Fibroblast of skin of back (primary cell): ENCODE measurements at regions not wholly inside any gene's neighbourhood (a gene's known extent, or its start where the extent isn't known, plus 50 kb on each side); places are given as distances from the start of the nearest gene placed in this dataset.

Experiments
- DNase-seq: peaks from one replicate; pipeline ENCODE4 v3.0.0-alpha.2; 2013

DNA sequence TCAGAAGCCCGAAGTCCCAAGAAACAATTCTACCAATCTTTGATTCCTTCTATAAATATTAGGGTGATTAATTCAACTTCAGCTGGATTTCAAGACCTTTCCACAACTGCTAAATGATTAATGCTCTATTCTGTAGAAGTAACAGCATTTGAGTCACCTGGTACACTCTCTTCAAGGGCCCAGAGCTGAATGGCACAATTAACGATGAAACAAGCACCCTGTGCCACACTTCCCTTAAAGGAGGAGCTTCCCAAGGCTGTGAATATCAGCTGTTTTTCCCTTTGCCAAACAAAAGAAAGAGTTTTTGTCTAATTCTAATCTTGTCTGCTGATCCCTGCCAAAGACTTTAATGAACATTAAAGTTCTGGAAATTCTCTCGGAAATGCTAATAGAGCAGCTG lies 56.0 kb downstream of the BOD1L2 start:
- DNase-seq, result no peak

GRCh38 chr18:57205641-57206040 lies 58.8 kb downstream of the BOD1L2 start:
- no peak for DNase-seq

- DNase-seq, result no peak
Measured at GRCh38 chr18:57207124-57207916, 60.4 kb downstream of the BOD1L2 start.

DNA sequence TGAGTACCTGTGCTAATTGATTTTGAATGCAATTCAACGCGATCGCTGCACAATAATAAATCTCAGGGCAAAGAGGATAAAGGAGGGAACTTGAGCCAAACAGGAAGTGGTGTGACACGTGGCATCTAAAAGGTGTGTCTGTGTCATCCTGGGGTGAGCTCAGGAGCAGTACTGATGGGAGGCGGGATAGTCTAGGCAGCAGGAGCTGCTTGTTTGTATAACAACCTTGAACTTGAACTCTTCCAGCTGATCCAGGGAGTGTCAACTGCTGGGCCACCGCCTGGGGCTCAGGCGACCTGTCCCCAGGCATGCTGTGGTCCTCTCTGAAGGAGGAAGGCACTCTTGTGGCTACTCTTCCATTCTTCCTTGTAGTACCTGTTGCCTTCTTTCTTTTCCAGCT lies 61.2 kb downstream of the BOD1L2 start:
- no peak for DNase-seq

DNA sequence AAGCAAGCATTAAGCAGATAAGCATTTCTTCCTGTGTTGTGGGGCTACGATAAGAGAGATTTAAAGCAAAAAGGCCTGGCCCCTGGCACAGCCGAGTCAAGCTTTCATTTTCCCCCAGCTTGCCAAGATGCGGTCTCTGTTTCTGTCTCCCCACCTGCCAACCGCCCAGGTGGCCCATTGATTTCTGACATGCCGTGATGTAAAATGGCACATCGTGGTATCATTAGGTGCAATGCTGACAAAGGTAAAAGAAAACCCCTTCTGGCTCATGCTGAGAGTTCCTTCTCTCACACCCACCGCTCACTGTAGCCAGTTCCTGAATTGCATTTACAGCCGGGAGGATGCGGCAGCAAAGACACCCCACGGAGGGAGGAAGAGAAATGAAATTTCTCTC lies 62.8 kb downstream of the BOD1L2 start:
- no peak for DNase-seq

DNA sequence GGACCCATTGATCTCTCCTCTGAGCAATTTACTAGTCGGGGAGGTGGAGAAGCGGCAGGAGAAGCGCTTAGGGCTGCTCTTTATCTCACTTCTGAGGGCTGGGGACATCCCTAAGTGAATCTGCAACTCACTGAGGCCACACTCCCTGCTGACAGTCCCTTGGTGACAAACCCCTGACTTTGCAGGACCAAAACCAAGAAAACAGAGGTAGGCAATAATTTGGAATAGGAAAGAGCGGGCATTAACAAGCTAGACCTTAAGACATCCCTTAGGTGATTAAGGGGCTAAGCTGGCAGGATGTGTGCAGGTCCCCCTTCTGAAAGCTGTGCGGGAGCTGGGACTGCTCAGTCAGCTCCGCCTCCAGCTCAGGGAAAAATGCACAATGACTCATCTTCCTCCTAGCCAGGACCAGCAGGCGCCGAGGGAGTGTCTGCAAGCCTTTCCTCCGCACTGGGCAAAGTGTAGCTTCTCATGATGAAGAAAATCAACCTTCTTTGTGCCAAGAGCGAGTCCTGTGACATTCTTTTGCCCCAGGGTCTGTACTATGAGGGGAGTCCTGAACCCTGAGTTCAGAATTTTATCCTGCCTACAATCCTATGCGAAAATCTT lies 63.3 kb downstream of the BOD1L2 start:
- peak; percentile 75 for DNase-seq

- DNase-seq, result no peak
Measured at GRCh38 chr18:57210716-57211411, 64.0 kb downstream of the BOD1L2 start.

- no peak for DNase-seq
Measured at GRCh38 chr18:57211412-57211750, 64.5 kb downstream of the BOD1L2 start.

DNA sequence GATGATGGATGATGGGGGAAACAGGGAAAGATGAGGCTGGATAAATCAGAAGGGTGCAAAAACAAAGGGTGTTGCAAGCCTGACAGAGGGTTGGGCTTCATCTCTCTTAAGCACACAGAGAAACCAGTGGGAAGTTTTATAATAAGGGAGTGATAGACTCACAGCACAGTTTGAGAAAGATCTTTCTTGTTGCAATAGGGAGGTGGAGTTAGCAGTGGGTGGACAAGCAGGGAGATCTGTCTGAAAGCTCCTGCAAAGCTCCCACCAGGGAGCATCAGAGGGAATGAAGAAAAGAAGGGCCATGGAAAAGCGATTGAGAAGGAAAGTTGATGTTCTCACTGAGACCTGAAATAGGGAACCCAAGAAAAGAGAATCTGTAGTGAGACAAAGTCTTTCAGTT lies 64.9 kb downstream of the BOD1L2 start:
- no peak for DNase-seq

DNA sequence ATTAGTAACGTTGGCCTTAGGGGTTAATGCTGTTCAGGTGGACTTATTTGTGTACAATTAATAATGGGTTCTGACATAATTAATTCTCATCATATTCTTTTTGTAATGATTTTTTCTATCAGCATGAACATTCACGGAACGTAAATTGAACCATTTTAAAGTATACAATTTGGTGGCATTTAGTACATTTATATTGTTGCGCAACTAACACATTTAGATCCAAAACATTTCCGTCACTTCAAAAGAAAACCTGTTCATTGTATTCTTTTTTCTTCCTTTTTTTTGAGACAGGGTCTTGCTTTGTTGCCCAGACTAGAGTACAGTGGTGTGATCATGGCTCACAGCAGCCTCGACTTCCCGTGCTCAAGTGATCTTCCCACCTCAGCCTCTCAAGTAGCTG lies 65.8 kb downstream of the BOD1L2 start:
- DNase-seq, result no peak

- DNase-seq, result no peak
Measured at GRCh38 chr18:57214976-57215375, 68.1 kb downstream of the BOD1L2 start.

DNA sequence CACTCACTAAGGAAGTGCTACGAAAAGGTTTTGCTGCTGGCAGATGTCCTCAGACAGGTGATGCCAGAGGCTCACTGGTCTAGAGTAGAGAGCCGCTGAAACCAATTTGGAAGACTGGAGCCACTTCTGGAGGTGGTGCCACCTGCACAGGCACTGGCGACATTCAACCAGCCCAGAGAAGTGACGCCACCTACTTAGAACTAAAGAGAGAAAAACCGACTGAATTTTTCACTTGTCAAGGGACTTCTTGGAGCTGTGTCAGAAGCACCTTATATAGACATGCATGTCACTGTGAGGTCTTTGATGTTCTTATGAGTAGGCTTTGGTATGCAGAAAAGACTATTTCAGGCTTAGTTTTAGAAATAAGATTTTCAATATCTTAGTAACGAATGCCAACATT lies 71.4 kb downstream of the BOD1L2 start:
- no peak for DNase-seq

- no peak for DNase-seq
Measured at GRCh38 chr18:57219964-57220363, 73.1 kb downstream of the BOD1L2 start.

- DNase-seq, result no peak
Measured at GRCh38 chr18:57220480-57220879, 73.6 kb downstream of the BOD1L2 start.

DNA sequence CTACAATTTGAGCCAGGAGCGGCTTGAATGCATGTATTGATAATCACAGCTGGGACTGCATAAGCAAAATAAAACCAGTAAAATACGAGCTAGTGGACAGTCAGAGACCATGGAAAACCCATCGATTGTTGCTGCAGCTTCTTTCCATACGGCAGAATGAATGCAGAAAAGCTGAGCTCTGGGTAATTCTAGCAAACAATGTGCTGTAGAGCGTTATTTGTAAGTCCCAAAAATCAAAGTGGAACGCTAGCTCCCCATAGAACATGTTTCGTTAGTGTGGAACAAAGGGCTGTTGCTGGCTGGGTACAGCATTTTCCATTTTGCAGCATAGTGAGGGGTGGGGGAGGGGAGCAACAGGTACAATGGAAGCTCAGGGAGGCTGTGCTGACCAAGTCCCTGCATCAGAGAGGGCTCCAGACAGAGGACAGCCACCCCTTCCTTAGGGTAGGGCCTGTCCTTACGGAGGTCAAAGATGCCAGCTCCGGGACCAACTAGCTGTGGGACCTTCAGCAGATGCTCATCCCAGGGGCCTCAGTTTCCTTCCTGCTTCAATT lies 74.1 kb downstream of the BOD1L2 start:
- no peak for DNase-seq

DNA sequence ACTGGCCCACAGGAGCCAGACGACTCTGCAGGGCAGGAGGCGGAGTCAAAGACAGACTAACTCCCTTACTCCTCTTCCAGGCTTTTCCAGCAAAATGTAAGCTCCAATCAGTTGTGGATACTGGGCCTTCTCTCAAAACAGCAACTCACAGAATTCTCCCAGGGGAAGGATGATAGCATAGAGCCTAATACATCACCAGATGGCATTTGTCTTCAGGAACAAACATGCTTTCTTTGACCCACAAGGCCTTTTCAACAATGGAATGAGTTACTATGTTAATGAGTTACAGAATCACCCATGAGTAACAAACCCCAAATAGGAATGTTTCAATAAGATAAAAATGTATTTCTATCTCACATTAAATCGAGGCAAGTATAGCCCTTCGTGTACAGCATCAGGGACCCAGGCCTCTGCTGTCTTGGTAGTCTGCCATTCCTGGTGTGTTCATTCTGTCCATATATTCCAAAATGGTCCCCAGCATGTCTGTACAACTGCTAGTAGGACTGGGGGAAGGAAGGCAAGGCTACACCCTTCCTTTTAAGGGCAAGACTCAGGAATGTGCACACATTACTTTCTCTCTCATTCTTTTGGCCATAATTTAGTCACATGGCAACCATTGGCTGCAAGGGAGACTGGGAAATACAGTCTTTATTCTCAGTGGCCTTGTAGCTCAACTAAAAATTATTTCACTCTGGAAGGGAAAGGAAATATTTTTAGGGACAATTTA lies 76.4 kb downstream of the BOD1L2 start:
- DNase-seq, result peak; percentile 11

GRCh38 chr18:57230861-57231585 lies 84.1 kb downstream of the BOD1L2 start:
- DNase-seq, result no peak

DNA sequence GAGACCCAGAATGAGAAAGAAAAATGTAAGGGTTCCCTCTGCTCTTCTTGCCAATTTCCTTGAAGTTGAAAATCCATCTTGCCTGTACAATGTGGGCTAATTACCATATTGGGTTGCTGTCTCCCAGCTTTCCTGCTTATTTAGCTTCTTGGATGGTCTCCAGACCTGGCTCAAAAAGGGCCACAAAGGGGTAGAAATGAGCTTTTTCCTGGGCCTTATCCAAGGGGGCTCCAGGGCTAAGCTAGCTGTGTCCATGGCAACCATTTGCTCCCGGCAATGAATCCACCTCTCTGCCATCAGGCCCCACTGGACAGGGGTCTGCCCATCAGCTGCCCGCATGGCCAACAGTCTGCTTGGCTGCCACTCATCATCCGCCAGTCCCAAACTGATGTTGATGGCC lies 85.0 kb downstream of the BOD1L2 start:
- DNase-seq, result no peak

DNA sequence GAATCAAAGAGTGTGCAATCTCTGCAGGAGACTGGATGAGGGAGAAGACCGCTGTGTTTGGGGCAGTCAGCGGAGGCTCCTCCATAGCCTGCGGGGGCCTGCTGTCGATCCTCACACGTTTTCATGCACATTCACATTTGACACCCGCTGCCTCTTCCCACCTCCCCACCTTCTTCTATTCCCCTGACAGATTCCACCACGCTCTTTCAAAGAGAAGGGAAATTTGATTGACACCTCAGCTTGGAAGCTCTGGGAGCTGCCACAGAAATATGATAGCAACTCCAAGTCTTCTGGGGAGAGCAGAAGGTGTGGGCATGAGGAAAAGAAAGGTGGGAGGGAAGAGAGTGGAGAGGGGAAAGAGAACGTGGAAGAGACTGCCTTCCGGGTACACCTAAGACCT lies 87.5 kb downstream of the BOD1L2 start:
- DNase-seq, result no peak

DNA sequence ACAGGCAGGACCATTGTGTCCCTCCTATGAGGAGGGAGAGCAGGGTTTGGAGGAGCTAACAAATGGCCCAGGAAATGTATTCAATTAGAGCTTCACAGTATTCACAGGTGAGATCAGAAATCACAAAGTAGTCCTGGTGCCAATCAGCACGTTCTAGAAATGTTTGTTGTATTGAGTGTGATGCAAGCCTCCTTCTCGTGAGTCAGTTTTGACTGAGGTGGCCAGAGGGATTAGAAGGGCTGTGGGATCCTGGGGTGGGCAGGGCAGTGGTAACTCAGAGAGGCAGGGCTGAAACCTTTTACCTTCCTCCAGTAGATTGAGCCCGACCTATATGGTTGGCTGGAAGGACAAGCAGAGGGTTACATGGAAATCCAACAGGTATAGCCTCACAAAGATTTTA lies 95.0 kb downstream of the BOD1L2 start:
- DNase-seq, result no peak

GRCh38 chr18:57242285-57242684 lies 95.4 kb downstream of the BOD1L2 start:
- no peak for DNase-seq

- no peak for DNase-seq
Measured at GRCh38 chr18:57243624-57244179, 96.8 kb downstream of the BOD1L2 start.
